DOHH2 (cell line): ENCODE measurements at regions not wholly inside any gene's neighbourhood (a gene's known extent, or its start where the extent isn't known, plus 50 kb on each side); places are given as distances from the start of the nearest gene placed in this dataset.

Experiments
- CTCF ChIP-seq: fragments of 200-600 bp; sonication (generic); IDR thresholded peaks from one replicate; pipeline ENCODE4 v1.5.1; 2014; ENCODE audit warnings: antibody characterized with exemption, mild to moderate bottlenecking, low read depth, low read length; ENCODE audit not compliant: poor library complexity, severe bottlenecking
- EZH2phosphoT487 ChIP-seq: fragments of 200-600 bp; sonication (generic); IDR thresholded peaks from 2 replicates; pipeline ENCODE4 v1.6.1; 2017; ENCODE audit warnings: borderline replicate concordance, mild to moderate bottlenecking, antibody characterized with exemption, low read length, moderate library complexity, mixed read lengths

GRCh38 chr5:96155147-96155546 lies 193.5 kb upstream of the ELL2 start:
- TF ChIP-seq EZH2phosphoT487 = no peak
- TF ChIP-seq CTCF = no peak
